Right lobe of liver (tissue), 6 donors: ENCODE measurements at regions not wholly inside any gene's neighbourhood (a gene's known extent, or its start where the extent isn't known, plus 50 kb on each side); places are given as distances from the start of the nearest gene placed in this dataset.

Experiments
- ATAC-seq, 4 donors: fragments of 200-7000 bp; cut with Tn5 transposase; one replicate each; pipeline ENCODE4 v1.9.1; 2020; ENCODE audit warnings: mild to moderate bottlenecking in 4 of 4, moderate library complexity in 4 of 4
- DNase-seq, 3 donors: peaks; one replicate each; pipeline ENCODE4 v3.0.0-alpha.2; 2020
- H3K27ac ChIP-seq, 3 donors: fragments of 200-600 bp; one replicate each; pipeline ENCODE4 v1.8.0; 2022
- H3K27me3 ChIP-seq, 2 donors: fragments of 200-600 bp; one replicate each; pipeline ENCODE4 v1.8.0; 2022
- H3K36me3 ChIP-seq, 4 donors: fragments of 200-600 bp; sonication (generic) in 1 of 4; one replicate each; pipeline versions ENCODE4 v1.5.1 to v1.8.0; 2017 to 2022; ENCODE audit warnings: control low read depth in 1 of 4
- H3K4me1 ChIP-seq, 4 donors: fragments of 200-600 bp; sonication (generic) in 1 of 4; one replicate each; pipeline versions ENCODE4 v1.5.1 to v1.8.0; 2017 to 2022; ENCODE audit warnings: control low read depth in 1 of 4
- H3K4me3 ChIP-seq, 3 donors: fragments of 200-600 bp; one replicate each; pipeline ENCODE4 v1.8.0; 2022
- H3K9me3 ChIP-seq, 4 donors: fragments of 200-600 bp; sonication (generic) in 1 of 4; one replicate each; pipeline versions ENCODE4 v1.5.1 to v1.8.0; 2017 to 2022; ENCODE audit warnings: control low read depth in 1 of 4
- CTCF ChIP-seq, 4 donors: fragments of 200-600 bp in 3 of 4; fragments of 450-650 bp in 1 of 4; IDR thresholded peaks; one replicate each; pipeline versions ENCODE4 v1.5.1 to v1.8.0; 2016 to 2022; ENCODE audit warnings: antibody characterized with exemption in 4 of 4, mild to moderate bottlenecking in 2 of 4
- POLR2A ChIP-seq: fragments of 450-650 bp; IDR thresholded peaks from one replicate; pipeline ENCODE4 v1.6.1; 2017; ENCODE audit warnings: antibody characterized with exemption, mild to moderate bottlenecking
- WGBS: methylation state at CpG from one replicate; pipeline ENCODE4 v1.1.6; 2018; ENCODE audit warnings: low coverage, low lambda C conversion rate; ENCODE audit not compliant: insufficient coverage; ENCODE audit errors: missing lambda C conversion rate; 5-methylcytosine and 5-hydroxymethylcytosine counted together
- intact Hi-C, 2 donors: fragments of 100-400 bp; cut with DNase I; formaldehyde crosslinking; loops; one replicate each; pipeline versions ENCODE4 v1.11.2 to v1.14.1; 2022
- donor health status: DM: no; HTN: yes; CAD: no.
- donor health status: DM: no; HTN: no; CAD: no.
- donor health status: DM: no; HTN: no; CAD: no.
- donor health status: DM: no; HTN: yes; CAD: no.
- donor health status: DM: no; HTN: yes; CAD: no.

DNA sequence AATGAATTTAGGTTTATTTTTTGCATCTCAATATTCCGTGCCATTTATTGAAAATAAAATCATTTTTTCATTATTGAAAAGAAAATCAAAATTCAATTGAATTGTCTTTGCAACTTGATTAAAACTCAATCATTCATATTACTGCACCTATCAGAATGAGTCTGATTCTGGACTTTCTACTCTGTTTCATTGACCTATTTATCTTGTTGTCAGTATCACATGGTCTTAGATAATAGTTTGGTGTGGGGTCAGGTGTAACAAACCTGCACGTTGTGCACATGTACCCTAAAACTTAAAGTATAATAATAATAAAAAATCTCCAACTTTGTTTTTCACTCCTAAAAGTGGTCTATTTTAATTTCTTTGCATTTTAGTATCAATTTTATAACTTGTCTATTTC, 422.9 kb downstream of the RAD51AP2 start:
- ATAC-seq (peak in 3 of 4 donors; percentile 49 to 72 (median 70)), DNase-seq (no peak)
- Histone ChIP-seq H3K36me3 (no peaks in the 10 kb centered on the region), H3K27ac (no peak overlapping the region), H3K4me3 (no peak overlapping the region), H3K9me3 (no peaks in the 10 kb centered on the region), H3K4me1 (no peaks in the 10 kb centered on the region), H3K27me3 (no peaks in the 10 kb centered on the region)
- intact Hi-C loops, result no loop called here
- WGBS, result 35% methylated on average over 2 of the region's 2 CpGs
- no peak for TF ChIP-seq POLR2A
- TF ChIP-seq CTCF (IDR thresholded peaks at IDR 0.05), result no peak

- intact Hi-C loops, result no loop called here
- no peaks in the 10 kb centered on the region for H3K9me3 ChIP-seq
- WGBS, result 59% methylated on average over 1 of the region's 1 CpG
- no peak overlapping the region for H3K27ac ChIP-seq
- no peaks in the 10 kb centered on the region for H3K4me1 ChIP-seq
- no peak for DNase-seq
- H3K4me3 ChIP-seq, result no peak overlapping the region
- TF ChIP-seq POLR2A (no peak), CTCF (IDR thresholded peaks at IDR 0.05) (no peak)
- H3K27me3 ChIP-seq, result no peaks in the 10 kb centered on the region
- ATAC-seq, result no peak
- H3K36me3 ChIP-seq, result no peaks in the 10 kb centered on the region
These were observed 424.5 kb downstream of the RAD51AP2 start for GRCh38 chr2:17093712-17094111.

GRCh38 chr2:17086990-17087389, 421.4 kb upstream of the CYRIA start:
- Histone ChIP-seq H3K36me3 (no peaks in the 10 kb centered on the region), H3K9me3 (no peaks in the 10 kb centered on the region), H3K4me3 (no peak overlapping the region), H3K27me3 (no peaks in the 10 kb centered on the region), H3K27ac (no peak overlapping the region), H3K4me1 (no peaks in the 10 kb centered on the region)
- intact Hi-C loops, result no loop called here
- 79% methylated on average over 1 of the region's 1 CpG for WGBS
- DNase-seq (no peak), ATAC-seq (no peak)
- no peak for TF ChIP-seq CTCF (IDR thresholded peaks at IDR 0.05)
- TF ChIP-seq POLR2A, result no peak

GRCh38 chr2:17085546-17086202, 420.0 kb upstream of the CYRIA start:
- Histone ChIP-seq H3K27ac (no peak overlapping the region), H3K27me3 (no peaks in the 10 kb centered on the region), H3K4me1 (no peaks in the 10 kb centered on the region), H3K9me3 (no peaks in the 10 kb centered on the region), H3K36me3 (no peaks in the 10 kb centered on the region), H3K4me3 (no peak overlapping the region)
- WGBS, result 41% methylated on average over 2 of the region's 2 CpGs
- TF ChIP-seq CTCF (IDR thresholded peaks at IDR 0.05), result no peak
- DNase-seq (no peak), ATAC-seq (no peak)
- intact Hi-C loops, result no loop called here

- ATAC-seq (no peak), DNase-seq (no peak)
- intact Hi-C loops, result no loop called here
- TF ChIP-seq POLR2A (no peak), CTCF (IDR thresholded peaks at IDR 0.05) (no peak)
- no peaks in the 10 kb centered on the region for H3K9me3 ChIP-seq
- H3K36me3 ChIP-seq, result no peaks in the 10 kb centered on the region
- H3K4me1 ChIP-seq, result no peaks in the 10 kb centered on the region
- H3K4me3 ChIP-seq, result no peak overlapping the region
- H3K27me3 ChIP-seq, result no peaks in the 10 kb centered on the region
- no peak overlapping the region for H3K27ac ChIP-seq
These were observed 419.2 kb upstream of the CYRIA start for GRCh38 chr2:17084877-17085276.
